H1 (cell line): ENCODE measurements at regions not wholly inside any gene's neighbourhood (a gene's known extent, or its start where the extent isn't known, plus 50 kb on each side); places are given as distances from the start of the nearest gene placed in this dataset.
A peak's percentile ranks its signal among the peaks of the same experiment; 100 is the strongest.

Source experiments
- CTCF ChIA-PET: fragments of 300-600 bp; sonication (Branson Sonifier 250); formaldehyde crosslinking; loops from one replicate; lab custom pipeline; 2021; ENCODE audit not compliant: partially characterized antibody; lab: Charles Lee
- POLR2A ChIA-PET: fragments of 300-600 bp; sonication (Branson Sonifier 250); formaldehyde crosslinking; loops from one replicate; lab custom pipeline; 2021; ENCODE audit warnings: inconsistent platforms; ENCODE audit not compliant: partially characterized antibody; lab: Charles Lee
- DNase-seq, 2 experiments: peaks; one replicate each; pipeline versions ENCODE4 v3.0.0 to v3.0.0-alpha.2; 2010 to 2022; ENCODE audit warnings: low spot score in 2 of 2, low read depth in 1 of 2, mixed read lengths in 1 of 2
- FAIRE-seq: peaks from 2 replicates; lab custom pipeline; 2011; peaks lifted over from hg19 to GRCh38; lab: Jason Lieb, UNC
- H2AFZ ChIP-seq: 2 replicates; pipeline ENCODE4 v1.8.1; 2012; ENCODE audit warnings: low read length, inconsistent platforms
- H2AK5ac ChIP-seq: 2 replicates; pipeline ENCODE4 v1.6.1; 2013; ENCODE audit warnings: low read depth, low read length
- H2BK120ac ChIP-seq: replicated peaks from 2 replicates; pipeline ENCODE3; 2013; ENCODE audit warnings: low read depth, low read length, inconsistent platforms
- H2BK12ac ChIP-seq: 2 replicates; pipeline ENCODE4 v1.6.1; 2013; ENCODE audit warnings: low read depth, low read length
- H2BK15ac ChIP-seq: 2 replicates; pipeline ENCODE4 v1.6.1; 2013; ENCODE audit warnings: low read length
- H2BK20ac ChIP-seq: 2 replicates; pipeline ENCODE4 v1.6.1; 2013; ENCODE audit warnings: low read length
- H2BK5ac ChIP-seq: 2 replicates; pipeline ENCODE4 v1.6.1; 2013; ENCODE audit warnings: low read depth, low read length
- H3K14ac ChIP-seq: 2 replicates; pipeline ENCODE4 v1.6.1; 2013; ENCODE audit warnings: inconsistent platforms; ENCODE audit not compliant: insufficient read length
- H3K18ac ChIP-seq: 2 replicates; pipeline ENCODE4 v1.6.1; 2013; ENCODE audit warnings: low read length; ENCODE audit errors: extremely low read depth
- H3K23ac ChIP-seq: 2 replicates; pipeline ENCODE4 v1.6.1; 2013; ENCODE audit warnings: inconsistent platforms; ENCODE audit not compliant: insufficient read length
- H3K23me2 ChIP-seq: 2 replicates; pipeline ENCODE4 v1.6.1; 2013; ENCODE audit warnings: low read depth, low read length
- H3K27ac ChIP-seq: 2 replicates; pipeline ENCODE4 v1.6.1; 2011; ENCODE audit warnings: low read depth, low read length, inconsistent platforms
- H3K27me3 ChIP-seq, 4 experiments: replicated peaks in 1 of 4; 1 replicate in 1 of 4; 2 replicates in 3 of 4; pipeline versions ENCODE4 v1.6.1 to v1.8.1; 2011 to 2013; ENCODE audit warnings: low read length in 3 of 4, mild to moderate bottlenecking in 3 of 4, inconsistent platforms in 2 of 4, mixed read lengths in 2 of 4, moderate library complexity in 1 of 4; ENCODE audit not compliant: control insufficient read depth in 3 of 4, insufficient read depth in 3 of 4; ENCODE audit errors: extremely low read depth in 1 of 4
- H3K36me3 ChIP-seq, 4 experiments: 2 replicates each; pipeline versions ENCODE4 v1.6.1 to v1.8.1; 2011 to 2013; ENCODE audit warnings: mild to moderate bottlenecking in 4 of 4, low read length in 3 of 4, moderate library complexity in 2 of 4, control low read depth in 1 of 4, inconsistent platforms in 1 of 4; ENCODE audit not compliant: insufficient read depth in 4 of 4, control insufficient read depth in 2 of 4
- H3K4ac ChIP-seq: replicated peaks from 2 replicates; pipeline ENCODE3; 2013; ENCODE audit warnings: low read length, low read depth, mixed read lengths, inconsistent platforms; ENCODE audit not compliant: insufficient read length
- H3K4me1 ChIP-seq, 4 experiments: replicated peaks in 1 of 4; 1 replicate in 1 of 4; 2 replicates in 3 of 4; pipeline versions ENCODE4 v1.6.1 to v1.8.1; 2011 to 2013; ENCODE audit warnings: low read length in 3 of 4, inconsistent platforms in 2 of 4, mixed read lengths in 1 of 4; ENCODE audit not compliant: insufficient read depth in 4 of 4, control insufficient read depth in 3 of 4
- H3K4me2 ChIP-seq, 2 experiments: 2 replicates each; pipeline versions ENCODE4 v1.6.1 to v1.8.1; 2011 to 2013; ENCODE audit warnings: low read depth in 2 of 2, low read length in 2 of 2, control low read depth in 1 of 2, inconsistent platforms in 1 of 2, mild to moderate bottlenecking in 1 of 2; ENCODE audit not compliant: insufficient read depth in 1 of 2
- H3K4me3 ChIP-seq, 4 experiments: fragments of 200-600, 300-600 bp in 1 of 4; sonication (generic), shearing (Covaris generic), sonication (Bioruptor Twin) in 1 of 4; 2 replicates each; pipeline versions ENCODE4 v1.5.1 to v1.8.1; 2011 to 2016; ENCODE audit warnings: low read length in 4 of 4, low read depth in 3 of 4, control low read depth in 2 of 4, inconsistent platforms in 2 of 4, mild to moderate bottlenecking in 2 of 4, mixed read lengths in 1 of 4, moderate library complexity in 1 of 4; ENCODE audit not compliant: insufficient read depth in 2 of 4; ENCODE audit errors: extremely low read depth in 1 of 4
- H3K56ac ChIP-seq: replicated peaks from 2 replicates; pipeline ENCODE3; 2013; ENCODE audit warnings: low read depth, mild to moderate bottlenecking, mixed read lengths, low read length, inconsistent platforms; ENCODE audit not compliant: insufficient read length
- H3K79me1 ChIP-seq: 2 replicates; pipeline ENCODE4 v1.6.1; 2013; ENCODE audit warnings: low read depth, low read length, control low read depth
- H3K79me2 ChIP-seq, 2 experiments: 2 replicates each; pipeline versions ENCODE4 v1.6.1 to v1.8.1; 2012 to 2013; ENCODE audit warnings: low read length in 2 of 2, mild to moderate bottlenecking in 2 of 2, inconsistent platforms in 1 of 2; ENCODE audit not compliant: insufficient read depth in 2 of 2, control insufficient read depth in 1 of 2
- H3K9ac ChIP-seq, 4 experiments: replicated peaks in 1 of 4; 1 replicate in 1 of 4; 2 replicates in 3 of 4; pipeline versions ENCODE4 v1.6.1 to v1.8.1; 2011 to 2013; ENCODE audit warnings: low read depth in 3 of 4, low read length in 3 of 4, control low read depth in 2 of 4, mild to moderate bottlenecking in 2 of 4, moderate library complexity in 2 of 4, inconsistent platforms in 1 of 4; ENCODE audit errors: extremely low read depth in 1 of 4
- H3K9me3 ChIP-seq, 2 experiments: 2 replicates each; pipeline versions ENCODE4 v1.6.1 to v1.8.1; 2012 to 2013; ENCODE audit warnings: mild to moderate bottlenecking in 2 of 2, moderate library complexity in 2 of 2, control low read depth in 1 of 2, inconsistent platforms in 1 of 2, low read depth in 1 of 2, low read length in 1 of 2, mixed read lengths in 1 of 2; ENCODE audit not compliant: insufficient read depth in 2 of 2
- H4K20me1 ChIP-seq, 2 experiments: replicated peaks in 1 of 2; 2 replicates each; pipeline versions ENCODE3 to v1.8.1; 2011 to 2013; ENCODE audit warnings: inconsistent platforms in 2 of 2, low read length in 2 of 2, mild to moderate bottlenecking in 1 of 2; ENCODE audit not compliant: insufficient read depth in 2 of 2, control insufficient read depth in 1 of 2
- H4K5ac ChIP-seq: 2 replicates; pipeline ENCODE4 v1.6.1; 2013; ENCODE audit warnings: low read length, low read depth, mixed read lengths, inconsistent platforms; ENCODE audit not compliant: insufficient read length
- H4K8ac ChIP-seq: 2 replicates; pipeline ENCODE4 v1.8.0; 2013; ENCODE audit warnings: mild to moderate bottlenecking, moderate library complexity, low read length, inconsistent platforms; ENCODE audit not compliant: insufficient read depth; ENCODE audit errors: extremely low read depth
- H4K91ac ChIP-seq: replicated peaks from 2 replicates; pipeline ENCODE3; 2013; ENCODE audit warnings: low read length, mixed read lengths, inconsistent platforms; ENCODE audit not compliant: insufficient read length
- CREB1 ChIP-seq: IDR thresholded peaks from 2 replicates; pipeline ENCODE4 v1.6.1; 2012; ENCODE audit warnings: inconsistent platforms
- EZH2 ChIP-seq: fragments of 200-600 bp; sonication (generic); IDR thresholded peaks from 2 replicates; pipeline ENCODE4 v1.7.1; 2012; ENCODE audit warnings: low read depth, mild to moderate bottlenecking, moderate library complexity, low read length, inconsistent platforms; ENCODE audit not compliant: severe bottlenecking
- GTF2F1 ChIP-seq: IDR thresholded peaks from 2 replicates; pipeline ENCODE4 v1.6.1; 2012; ENCODE audit warnings: low read depth, low read length, improper control_type of control experiment, borderline replicate concordance
- HDAC2 ChIP-seq, 2 experiments: fragments of 300-600 bp in 1 of 2; sonication (generic) in 1 of 2; IDR thresholded peaks; 2 replicates each; pipeline ENCODE4 v1.6.1; 2011 to 2012; ENCODE audit warnings: low read depth in 2 of 2, low read length in 2 of 2, mild to moderate bottlenecking in 2 of 2, moderate library complexity in 2 of 2, borderline replicate concordance in 1 of 2, inconsistent platforms in 1 of 2
- SUZ12 ChIP-seq: fragments of 200-600 bp; sonication (generic); IDR thresholded peaks from 2 replicates; pipeline ENCODE4 v1.6.1; 2012; ENCODE audit warnings: mild to moderate bottlenecking, inconsistent platforms, low read length, moderate library complexity, mixed read lengths
- WGBS, 2 experiments: shearing (Covaris generic) in 1 of 2; methylation state at CpG; one replicate each; pipeline versions ENCODE4 v1.1.6 to v1.1.7; 2013 to 2015; ENCODE audit warnings: low lambda C conversion rate in 2 of 2, mixed read lengths in 2 of 2, inconsistent platforms in 1 of 2, low coverage in 1 of 2, missing lambda C conversion rate in 1 of 2; ENCODE audit not compliant: insufficient replicate concordance in 2 of 2, insufficient coverage in 1 of 2, insufficient read length in 1 of 2; ENCODE audit errors: extremely low coverage in 1 of 2, missing lambda C conversion rate in 1 of 2; 5-methylcytosine and 5-hydroxymethylcytosine counted together
- TF ChIP-seq, protein P1 (sequence below), 3 experiments: IDR thresholded peaks; 1 replicate in 2 of 3; 2 replicates in 1 of 3; pipeline versions ENCODE4 v1.5.1 to v1.6.1; 2011; ENCODE audit warnings: low read length in 3 of 3, mild to moderate bottlenecking in 3 of 3, inconsistent platforms in 2 of 3, low read depth in 1 of 3, moderate library complexity in 1 of 3; ENCODE audit not compliant: insufficient read depth in 1 of 3; ENCODE audit errors: control extremely low read depth in 1 of 3

DNA sequence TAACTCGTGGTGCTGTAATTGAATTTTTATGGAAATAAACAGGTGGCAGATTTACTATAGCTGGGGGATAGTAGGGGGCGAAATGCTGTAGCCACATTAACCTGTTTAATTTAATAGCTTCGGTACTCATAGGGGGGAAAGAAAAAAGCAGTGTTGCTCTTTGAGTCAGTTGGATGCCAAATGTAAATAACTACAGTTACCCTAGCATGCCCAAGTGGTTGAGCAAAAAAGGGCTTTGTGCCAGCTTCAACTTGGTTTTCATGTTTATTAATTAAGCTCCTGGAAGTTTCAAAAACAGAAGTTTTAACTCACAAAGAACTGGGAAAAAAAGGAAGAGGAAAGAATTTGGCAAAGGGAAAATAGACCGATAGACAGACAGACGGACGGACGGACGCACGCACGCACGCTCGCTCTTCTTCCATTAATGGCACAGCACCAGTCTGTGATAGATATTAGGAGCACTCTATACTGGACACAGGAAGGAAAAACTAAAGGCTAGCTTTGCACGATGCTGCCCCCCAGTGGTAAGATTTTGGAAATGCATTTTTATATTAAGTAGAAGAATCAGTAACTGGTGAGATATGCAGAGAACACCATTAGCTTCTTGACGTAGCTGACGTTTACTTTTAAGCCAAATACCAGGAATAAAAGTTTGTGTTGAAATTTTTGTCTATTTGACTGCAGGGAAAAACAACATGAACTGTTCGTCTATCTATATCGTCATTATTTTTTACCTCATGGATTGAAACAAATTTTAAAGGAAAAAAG, 151.8 kb downstream of the SLC7A11 start:
- H3K23ac ChIP-seq, result no peak overlapping the region
- H2BK15ac ChIP-seq, result no peak overlapping the region
- H3K9me3 ChIP-seq, result peaks cover 0 to 9% of the 10 kb centered on the region in 2 experiments; a peak in 1 of 4 replicates
- no peak overlapping the region for H3K56ac ChIP-seq
- H2BK120ac ChIP-seq, result no peak overlapping the region
- H4K8ac ChIP-seq, result no peak overlapping the region
- ChIA-PET POLR2A (interaction anchor here (1.2 kb wide), 1 partner anchor 22 kb away, joined by 6 read pairs; no protein-coding TSS in a partner anchor), CTCF (interaction anchor here (0.5 to 5.9 kb wide), 62 partner anchors 8 to 1305 kb away, joined by 3 to 103 read pairs (median 4); partner anchors contain the start of gene SLC7A11)
- no peaks in the 10 kb centered on the region for H3K23me2 ChIP-seq
- H3K14ac ChIP-seq, result no peak overlapping the region
- H3K27ac ChIP-seq, result no peak overlapping the region
- H3K4ac ChIP-seq, result no peak overlapping the region
- H2AK5ac ChIP-seq, result no peak overlapping the region
- no peak overlapping the region for H2BK12ac ChIP-seq
- WGBS, 2 experiments, result 45% methylated on average over 17 of the region's 17 CpGs; no CpG with 5 or more reads in 1 of the 2 experiments
- no peak overlapping the region for H3K18ac ChIP-seq
- no peak overlapping the region for H4K91ac ChIP-seq
- H2AFZ ChIP-seq, result no peak overlapping the region
- no peak overlapping the region for H3K4me2 ChIP-seq
- no peaks in the 10 kb centered on the region for H4K20me1 ChIP-seq
- H3K4me1 ChIP-seq, result no peaks in the 10 kb centered on the region
- FAIRE-seq (peak; percentile 72), DNase-seq (peak in 1 of 2 experiments; percentile 67)
- H3K79me1 ChIP-seq, result no peaks in the 10 kb centered on the region
- H3K4me3 ChIP-seq, result no peak overlapping the region
- no peaks in the 10 kb centered on the region for H3K27me3 ChIP-seq
- no peaks in the 10 kb centered on the region for H3K79me2 ChIP-seq
- no peak overlapping the region for H2BK20ac ChIP-seq
- no peaks in the 10 kb centered on the region for H3K36me3 ChIP-seq
- no peak overlapping the region for H2BK5ac ChIP-seq
- H3K9ac ChIP-seq, result peak overlapping the region in 1 of 4 experiments; percentile 49; a peak in 1 of 7 replicates
- no peak overlapping the region for H4K5ac ChIP-seq
- TF ChIP-seq GTF2F1 (no peak), EZH2 (no peak), HDAC2 (IDR thresholded peaks at IDR 0.05; ENCODE audit: borderline replicate concordance in 1 of 2, low read depth in 2 of 2, low read length in 2 of 2) (no peak), SUZ12 (no peak), CREB1 (no peak)
- TF ChIP-seq, protein P1, sequence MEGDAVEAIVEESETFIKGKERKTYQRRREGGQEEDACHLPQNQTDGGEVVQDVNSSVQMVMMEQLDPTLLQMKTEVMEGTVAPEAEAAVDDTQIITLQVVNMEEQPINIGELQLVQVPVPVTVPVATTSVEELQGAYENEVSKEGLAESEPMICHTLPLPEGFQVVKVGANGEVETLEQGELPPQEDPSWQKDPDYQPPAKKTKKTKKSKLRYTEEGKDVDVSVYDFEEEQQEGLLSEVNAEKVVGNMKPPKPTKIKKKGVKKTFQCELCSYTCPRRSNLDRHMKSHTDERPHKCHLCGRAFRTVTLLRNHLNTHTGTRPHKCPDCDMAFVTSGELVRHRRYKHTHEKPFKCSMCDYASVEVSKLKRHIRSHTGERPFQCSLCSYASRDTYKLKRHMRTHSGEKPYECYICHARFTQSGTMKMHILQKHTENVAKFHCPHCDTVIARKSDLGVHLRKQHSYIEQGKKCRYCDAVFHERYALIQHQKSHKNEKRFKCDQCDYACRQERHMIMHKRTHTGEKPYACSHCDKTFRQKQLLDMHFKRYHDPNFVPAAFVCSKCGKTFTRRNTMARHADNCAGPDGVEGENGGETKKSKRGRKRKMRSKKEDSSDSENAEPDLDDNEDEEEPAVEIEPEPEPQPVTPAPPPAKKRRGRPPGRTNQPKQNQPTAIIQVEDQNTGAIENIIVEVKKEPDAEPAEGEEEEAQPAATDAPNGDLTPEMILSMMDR (IDR thresholded peaks at IDR 0.05; ENCODE audit: control extremely low read depth in 1 of 3, insufficient read depth in 1 of 3, low read depth in 1 of 3, low read length in 3 of 3), result peak in 2 of 3 experiments; percentile 63 to 67; a peak in 3 of 4 replicates
